ENCODE measurements at regions not wholly inside any gene's neighbourhood (a gene's known extent, or its start where the extent isn't known, plus 50 kb on each side); places are given as distances from the start of the nearest gene placed in this dataset.

DNA sequence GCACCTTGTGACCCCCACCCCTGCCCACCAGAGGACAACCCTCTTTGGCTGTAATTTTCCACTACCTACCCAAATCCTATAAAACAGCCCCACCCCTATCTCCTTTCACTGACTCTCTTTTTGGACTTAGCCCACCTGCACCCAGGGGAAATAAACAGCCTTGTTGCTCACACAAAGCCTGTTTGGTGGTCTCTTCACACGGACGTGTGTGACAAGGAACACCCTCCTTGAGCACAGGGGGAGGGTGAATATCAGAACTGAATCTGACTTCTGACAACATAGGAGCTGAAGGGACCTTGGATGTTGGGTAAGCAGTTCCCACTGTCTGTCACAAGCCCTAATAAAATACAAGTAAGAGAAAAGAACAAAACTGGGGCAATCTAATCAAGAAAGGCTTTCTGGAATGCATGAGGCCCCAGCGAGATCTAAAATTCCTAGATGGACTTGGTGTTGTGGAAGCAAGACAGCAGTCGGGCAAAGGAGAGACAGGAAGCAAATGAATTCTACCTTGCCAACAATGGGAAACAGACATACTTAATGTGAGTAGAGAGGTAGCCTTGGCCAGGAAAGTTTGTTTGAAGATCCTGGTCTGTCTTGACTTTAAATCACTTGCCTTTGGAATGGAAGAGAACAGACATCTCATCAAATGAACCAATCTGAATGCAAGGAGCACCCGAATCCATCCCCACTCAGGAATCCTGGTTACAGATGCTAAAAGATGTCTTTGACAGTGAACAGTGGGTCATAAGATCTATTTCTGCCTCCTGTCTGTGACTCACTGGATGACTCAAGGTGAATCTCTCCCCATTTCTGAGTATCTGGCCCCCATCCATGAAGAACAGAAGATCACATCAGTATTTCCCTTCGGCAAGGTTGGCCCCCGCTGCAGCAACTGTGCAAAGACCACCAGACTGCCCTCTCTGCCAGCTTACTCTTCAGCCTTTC, 53.3 kb downstream of the OLFML3 start:
- CTCF ChIA-PET (ENCODE audit: low intra/inter-chr PET ratio, low total read pairs) = interaction anchor here (1.5 kb wide), 1 partner anchor 54 kb away, joined by 7 read pairs; the partner anchor contains the start of gene OLFML3
- Histone ChIP-seq H3K36me3 (replicated peaks in 1 of 2; ENCODE audit: control insufficient read depth in 1 of 2, insufficient read depth in 2 of 2, low read length in 2 of 2) (no peaks in the 10 kb centered on the region), H3K9ac (ENCODE audit: insufficient read depth, low read depth, low read length) (no peak overlapping the region), H3K79me2 (ENCODE audit: insufficient read depth, low read length) (no peaks in the 10 kb centered on the region), H2AFZ (ENCODE audit: low read length) (no peak overlapping the region), H3K4me1 (ENCODE audit: insufficient read depth, low read length) (no peaks in the 10 kb centered on the region), H3K27ac (ENCODE audit: extremely low read length, insufficient read depth, low read length) (no peak overlapping the region), H3K9me3 (ENCODE audit: low read length) (no peaks in the 10 kb centered on the region), H3K4me2 (ENCODE audit: low read depth, low read length) (no peak overlapping the region), H3K4me3 (replicated peaks in 1 of 3; ENCODE audit: insufficient read depth in 1 of 3, low read depth in 2 of 3, low read length in 3 of 3) (no peak overlapping the region), H4K20me1 (ENCODE audit: insufficient read depth, low read length) (no peaks in the 10 kb centered on the region), H3K27me3 (ENCODE audit: control insufficient read depth in 1 of 2, insufficient read depth in 2 of 2, low read length in 2 of 2) (no peaks in the 10 kb centered on the region; a peak in 3 of 5 replicates)
- intact Hi-C loops (cut with micrococcal nuclease; ENCODE audit: unreplicated experiment) (no loop called here), in situ Hi-C loops (cut with HindIII; ENCODE audit: extremely low pct_ligation_motif_present, low pct_unique_long_range_greater_than_20kb) (no loop called here)
- ATAC-seq = no peak
- WGBS (ENCODE audit: low lambda C conversion rate) = 17% methylated on average over 7 of the region's 7 CpGs
- no peak for DNase-seq (ENCODE audit: low spot score)
- FAIRE-seq = no peak
- POLR2A ChIA-PET = no interaction called here
- no TSS peak for BruUV-seq (replicated peaks)
- TF ChIP-seq RORA (CRISPR knock-in tag; IDR thresholded peaks at IDR 0.05) (no peak), TSC22D2 (CRISPR knock-in tag; IDR thresholded peaks at IDR 0.05; ENCODE audit: borderline replicate concordance) (no peak), POLR2AphosphoS5 (IDR thresholded peaks at IDR 0.05; ENCODE audit: low read depth, low read length) (no peak), ZNF256 (CRISPR knock-in tag; conservative IDR thresholded peaks at IDR 0.05) (no peak), GTF2F1 (IDR thresholded peaks at IDR 0.05; ENCODE audit: low read length) (no peak), NR3C1 (CRISPR knock-in tag; IDR thresholded peaks at IDR 0.05) (no peak), SRSF4 (IDR thresholded peaks at IDR 0.05; ENCODE audit: low read depth, low read length, poor library complexity, severe bottlenecking) (no peak), DNMT1 (CRISPR knock-in tag; IDR thresholded peaks at IDR 0.05) (no peak), ZFY (CRISPR knock-in tag; IDR thresholded peaks at IDR 0.05) (no peak), ZNF761 (CRISPR knock-in tag; conservative IDR thresholded peaks at IDR 0.05) (no peak), EED (CRISPR knock-in tag; IDR thresholded peaks at IDR 0.05) (no peak), ZNF264 (CRISPR knock-in tag; IDR thresholded peaks at IDR 0.05) (no peak)
- TF ChIP-seq, protein P1, sequence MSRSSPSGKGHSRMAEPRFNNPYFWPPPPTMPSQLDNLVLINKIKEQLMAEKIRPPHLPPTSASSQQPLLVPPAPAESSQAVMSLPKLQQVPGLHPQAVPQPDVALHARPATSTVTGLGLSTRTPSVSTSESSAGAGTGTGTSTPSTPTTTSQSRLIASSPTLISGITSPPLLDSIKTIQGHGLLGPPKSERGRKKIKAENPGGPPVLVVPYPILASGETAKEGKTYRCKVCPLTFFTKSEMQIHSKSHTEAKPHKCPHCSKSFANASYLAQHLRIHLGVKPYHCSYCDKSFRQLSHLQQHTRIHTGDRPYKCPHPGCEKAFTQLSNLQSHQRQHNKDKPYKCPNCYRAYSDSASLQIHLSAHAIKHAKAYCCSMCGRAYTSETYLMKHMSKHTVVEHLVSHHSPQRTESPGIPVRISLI (CRISPR knock-in tag; IDR thresholded peaks at IDR 0.05; ENCODE audit: borderline replicate concordance) = no peak
- TF ChIP-seq, protein P2, sequence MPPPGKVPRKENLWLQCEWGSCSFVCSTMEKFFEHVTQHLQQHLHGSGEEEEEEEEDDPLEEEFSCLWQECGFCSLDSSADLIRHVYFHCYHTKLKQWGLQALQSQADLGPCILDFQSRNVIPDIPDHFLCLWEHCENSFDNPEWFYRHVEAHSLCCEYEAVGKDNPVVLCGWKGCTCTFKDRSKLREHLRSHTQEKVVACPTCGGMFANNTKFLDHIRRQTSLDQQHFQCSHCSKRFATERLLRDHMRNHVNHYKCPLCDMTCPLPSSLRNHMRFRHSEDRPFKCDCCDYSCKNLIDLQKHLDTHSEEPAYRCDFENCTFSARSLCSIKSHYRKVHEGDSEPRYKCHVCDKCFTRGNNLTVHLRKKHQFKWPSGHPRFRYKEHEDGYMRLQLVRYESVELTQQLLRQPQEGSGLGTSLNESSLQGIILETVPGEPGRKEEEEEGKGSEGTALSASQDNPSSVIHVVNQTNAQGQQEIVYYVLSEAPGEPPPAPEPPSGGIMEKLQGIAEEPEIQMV (CRISPR knock-in tag; IDR thresholded peaks at IDR 0.05; ENCODE audit: low read depth) = no peak
- TF ChIP-seq, protein P3, sequence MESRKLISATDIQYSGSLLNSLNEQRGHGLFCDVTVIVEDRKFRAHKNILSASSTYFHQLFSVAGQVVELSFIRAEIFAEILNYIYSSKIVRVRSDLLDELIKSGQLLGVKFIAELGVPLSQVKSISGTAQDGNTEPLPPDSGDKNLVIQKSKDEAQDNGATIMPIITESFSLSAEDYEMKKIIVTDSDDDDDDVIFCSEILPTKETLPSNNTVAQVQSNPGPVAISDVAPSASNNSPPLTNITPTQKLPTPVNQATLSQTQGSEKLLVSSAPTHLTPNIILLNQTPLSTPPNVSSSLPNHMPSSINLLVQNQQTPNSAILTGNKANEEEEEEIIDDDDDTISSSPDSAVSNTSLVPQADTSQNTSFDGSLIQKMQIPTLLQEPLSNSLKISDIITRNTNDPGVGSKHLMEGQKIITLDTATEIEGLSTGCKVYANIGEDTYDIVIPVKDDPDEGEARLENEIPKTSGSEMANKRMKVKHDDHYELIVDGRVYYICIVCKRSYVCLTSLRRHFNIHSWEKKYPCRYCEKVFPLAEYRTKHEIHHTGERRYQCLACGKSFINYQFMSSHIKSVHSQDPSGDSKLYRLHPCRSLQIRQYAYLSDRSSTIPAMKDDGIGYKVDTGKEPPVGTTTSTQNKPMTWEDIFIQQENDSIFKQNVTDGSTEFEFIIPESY (CRISPR knock-in tag; IDR thresholded peaks at IDR 0.05) = no peak
- TF ChIP-seq, protein P4, sequence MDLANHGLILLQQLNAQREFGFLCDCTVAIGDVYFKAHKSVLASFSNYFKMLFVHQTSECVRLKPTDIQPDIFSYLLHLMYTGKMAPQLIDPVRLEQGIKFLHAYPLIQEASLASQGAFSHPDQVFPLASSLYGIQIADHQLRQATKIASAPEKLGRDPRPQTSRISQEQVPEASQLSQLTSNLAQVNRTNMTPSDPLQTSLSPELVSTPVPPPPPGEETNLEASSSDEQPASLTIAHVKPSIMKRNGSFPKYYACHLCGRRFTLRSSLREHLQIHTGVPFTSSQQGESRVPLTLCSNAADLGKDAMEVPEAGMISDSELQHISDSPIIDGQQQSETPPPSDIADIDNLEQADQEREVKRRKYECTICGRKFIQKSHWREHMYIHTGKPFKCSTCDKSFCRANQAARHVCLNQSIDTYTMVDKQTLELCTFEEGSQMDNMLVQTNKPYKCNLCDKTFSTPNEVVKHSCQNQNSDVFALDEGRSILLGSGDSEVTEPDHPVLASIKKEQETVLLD (CRISPR knock-in tag; IDR thresholded peaks at IDR 0.05; ENCODE audit: low read depth) = no peak
- TF ChIP-seq, protein P5, sequence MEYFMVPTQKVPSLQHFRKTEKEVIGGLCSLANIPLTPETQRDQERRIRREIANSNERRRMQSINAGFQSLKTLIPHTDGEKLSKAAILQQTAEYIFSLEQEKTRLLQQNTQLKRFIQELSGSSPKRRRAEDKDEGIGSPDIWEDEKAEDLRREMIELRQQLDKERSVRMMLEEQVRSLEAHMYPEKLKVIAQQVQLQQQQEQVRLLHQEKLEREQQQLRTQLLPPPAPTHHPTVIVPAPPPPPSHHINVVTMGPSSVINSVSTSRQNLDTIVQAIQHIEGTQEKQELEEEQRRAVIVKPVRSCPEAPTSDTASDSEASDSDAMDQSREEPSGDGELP (IDR thresholded peaks at IDR 0.05; ENCODE audit: borderline replicate concordance, low read depth) = no peak
